HCT116 (cell line): ENCODE measurements at regions not wholly inside any gene's neighbourhood (a gene's known extent, or its start where the extent isn't known, plus 50 kb on each side); places are given as distances from the start of the nearest gene placed in this dataset.

Source experiments
- ATAC-seq: fragments of 200-7000 bp; cut with Tn5 transposase; 2 replicates; pipeline ENCODE4 v1.9.1; 2020; ENCODE audit warnings: mild to moderate bottlenecking, moderate library complexity
- BruUV-seq: library from RNA; stranded (reverse); fragments of 400-500 nt; replicated peaks from 2 replicates; lab custom pipeline; 2021; lab: Mats Ljungman, UMichigan
- CTCF ChIA-PET: fragments of 300-600 bp; sonication (Branson Sonifier 250); formaldehyde crosslinking; loops from one replicate; lab custom pipeline; 2021; ENCODE audit warnings: antibody characterized with exemption; lab: Charles Lee
- POLR2A ChIA-PET: fragments of 300-600, 350-600 bp; sonication (Branson Sonifier 250); formaldehyde crosslinking; loops from one replicate; lab custom pipeline; 2021; ENCODE audit warnings: antibody characterized with exemption; lab: Charles Lee
- RAD21 ChIA-PET, 2 experiments: fragments of 300-600 bp; sonication (Branson Sonifier 250); formaldehyde crosslinking; loops; one replicate each; lab custom pipeline; 2023; ENCODE audit warnings: low total read pairs in 2 of 2; ENCODE audit not compliant: uncharacterized antibody in 2 of 2, unreplicated experiment in 2 of 2, low non-redundant PET in 1 of 2; lab: Charles Lee
- DNase-seq: peaks from one replicate; pipeline ENCODE4 v3.0.0-alpha.2; 2010; ENCODE audit warnings: low read depth, low spot score
- H2AFZ ChIP-seq: fragments of 200-600 bp; shearing (Covaris generic), sonication (generic); 2 replicates; pipeline ENCODE4 v1.6.1; 2017; ENCODE audit warnings: low read depth, mixed run types, mixed read lengths, antibody characterized with exemption, low read length; ENCODE audit not compliant: poor library complexity, severe bottlenecking
- H3K27ac ChIP-seq: 2 replicates; pipeline ENCODE4 v1.5.1; 2012; ENCODE audit warnings: low read depth, low read length
- H3K27me3 ChIP-seq: fragments of 200-600 bp; sonication (generic); 2 replicates; pipeline ENCODE4 v1.6.1; 2016; ENCODE audit warnings: mixed run types, low read length, mixed read lengths; ENCODE audit not compliant: insufficient read depth
- H3K36me3 ChIP-seq, 2 experiments: fragments of 200-500 bp in 1 of 2; fragments of 200-600 bp in 1 of 2; sonication (Bioruptor generic) in 1 of 2; sonication (generic) in 1 of 2; 2 replicates each; pipeline versions ENCODE4 v1.5.1 to v1.6.1; 2014 to 2016; ENCODE audit warnings: low read length in 2 of 2, inconsistent platforms in 1 of 2, mixed read lengths in 1 of 2, mixed run types in 1 of 2; ENCODE audit not compliant: insufficient read depth in 2 of 2, control insufficient read depth in 1 of 2
- H3K4me1 ChIP-seq, 2 experiments: fragments of 200-600 bp in 1 of 2; sonication (generic) in 1 of 2; 2 replicates each; pipeline versions ENCODE4 v1.5.1 to v1.6.1; 2012 to 2017; ENCODE audit warnings: low read length in 2 of 2, inconsistent platforms in 1 of 2, mild to moderate bottlenecking in 1 of 2, mixed read lengths in 1 of 2, mixed run types in 1 of 2, moderate library complexity in 1 of 2; ENCODE audit not compliant: insufficient read depth in 2 of 2, control insufficient read depth in 1 of 2
- H3K4me2 ChIP-seq: fragments of 200-600 bp; sonication (generic); 2 replicates; pipeline ENCODE4 v1.6.1; 2017; ENCODE audit warnings: mixed run types, low read length, mixed read lengths
- H3K4me3 ChIP-seq, 2 experiments: fragments of 200-600 bp in 1 of 2; sonication (generic) in 1 of 2; replicated peaks in 1 of 2; 2 replicates each; pipeline ENCODE4 v1.5.1; 2011 to 2016; ENCODE audit warnings: low read length in 2 of 2, control low read depth in 1 of 2, low read depth in 1 of 2, mild to moderate bottlenecking in 1 of 2, mixed read lengths in 1 of 2, mixed run types in 1 of 2
- H3K79me2 ChIP-seq: fragments of 200-600 bp; sonication (generic); 2 replicates; pipeline ENCODE4 v1.6.1; 2017; ENCODE audit warnings: mild to moderate bottlenecking, mixed run types, low read length, moderate library complexity, mixed read lengths; ENCODE audit not compliant: insufficient read depth
- H3K9ac ChIP-seq: fragments of 200-600 bp; sonication (generic); 2 replicates; pipeline ENCODE4 v1.6.1; 2016; ENCODE audit warnings: low read length, mixed read lengths
- H3K9me2 ChIP-seq: fragments of 200-600 bp; sonication (generic), shearing (Covaris generic); 2 replicates; pipeline ENCODE4 v1.6.1; 2017; ENCODE audit warnings: mixed run types, mild to moderate bottlenecking, moderate library complexity; ENCODE audit not compliant: insufficient read depth
- H3K9me3 ChIP-seq, 2 experiments: fragments of 200-500 bp in 1 of 2; fragments of 200-600 bp in 1 of 2; sonication (Bioruptor generic) in 1 of 2; sonication (generic) in 1 of 2; 2 replicates each; pipeline ENCODE4 v1.6.1; 2014 to 2017; ENCODE audit warnings: low read length in 2 of 2, mixed read lengths in 2 of 2, inconsistent platforms in 1 of 2, low read depth in 1 of 2, mild to moderate bottlenecking in 1 of 2, mixed run types in 1 of 2, moderate library complexity in 1 of 2; ENCODE audit not compliant: control insufficient read depth in 1 of 2, insufficient read depth in 1 of 2
- H4K20me1 ChIP-seq: fragments of 200-600 bp; sonication (generic), shearing (Covaris generic); 2 replicates; pipeline ENCODE4 v1.6.1; 2017; ENCODE audit warnings: mixed run types, mild to moderate bottlenecking, moderate library complexity; ENCODE audit not compliant: insufficient read depth
- ATF3 ChIP-seq: IDR thresholded peaks from 2 replicates; pipeline ENCODE4 v1.6.1; 2012
- CEBPB ChIP-seq: IDR thresholded peaks from 2 replicates; pipeline ENCODE4 v1.6.1; 2012; ENCODE audit warnings: low read depth
- ELF1 ChIP-seq: IDR thresholded peaks from 2 replicates; pipeline ENCODE4 v1.6.1; 2012; ENCODE audit warnings: low read depth, borderline replicate concordance
- EZH2 ChIP-seq: fragments of 200-600 bp; sonication (generic); IDR thresholded peaks from 2 replicates; pipeline ENCODE4 v1.6.1; 2017; ENCODE audit warnings: antibody characterized with exemption, mixed run types
- EZH2phosphoT487 ChIP-seq: fragments of 200-600 bp; IDR thresholded peaks from 2 replicates; pipeline ENCODE4 v1.6.1; 2018; ENCODE audit warnings: antibody characterized with exemption, borderline replicate concordance
- POLR2A ChIP-seq: IDR thresholded peaks from 2 replicates; pipeline ENCODE4 v1.7.0; 2011; ENCODE audit warnings: borderline replicate concordance; ENCODE audit not compliant: insufficient read depth, insufficient read length; ENCODE audit errors: extremely low read depth
- RAD21 ChIP-seq: IDR thresholded peaks from 2 replicates; pipeline ENCODE4 v1.6.1; 2012; ENCODE audit warnings: low read depth, mild to moderate bottlenecking
- SIN3A ChIP-seq: IDR thresholded peaks from 2 replicates; pipeline ENCODE4 v1.6.1; 2012; ENCODE audit warnings: low read depth
- SP1 ChIP-seq: IDR thresholded peaks from 2 replicates; pipeline ENCODE4 v1.6.1; 2012; ENCODE audit warnings: low read depth
- SRF ChIP-seq: IDR thresholded peaks from 2 replicates; pipeline ENCODE4 v1.6.1; 2012; ENCODE audit warnings: low read depth
- TCF7L2 ChIP-seq: IDR thresholded peaks from 2 replicates; pipeline ENCODE4 v1.7.0; 2011; ENCODE audit warnings: borderline replicate concordance, inconsistent platforms; ENCODE audit not compliant: insufficient read depth, insufficient read length; ENCODE audit errors: extremely low read depth
- YY1 ChIP-seq: IDR thresholded peaks from 2 replicates; pipeline ENCODE4 v1.6.1; 2011; ENCODE audit warnings: low read length, low read depth, moderate library complexity, mild to moderate bottlenecking; ENCODE audit not compliant: insufficient replicate concordance; ENCODE audit errors: extremely low read depth
- intact Hi-C: fragments of 100-400 bp; cut with micrococcal nuclease; formaldehyde crosslinking; loops from 2 replicates; pipeline ENCODE4 v1.10.0; 2022

GRCh38 chr2:118345465-118345864 lies 257.2 kb downstream of the INSIG2 start:
- Histone ChIP-seq H3K27me3 (no peaks in the 10 kb centered on the region), H3K36me3 (no peaks in the 10 kb centered on the region), H3K79me2 (no peaks in the 10 kb centered on the region), H3K9me2 (no peaks in the 10 kb centered on the region), H3K4me3 (no peak overlapping the region), H3K4me1 (no peaks in the 10 kb centered on the region), H3K4me2 (no peak overlapping the region), H3K9ac (no peak overlapping the region), H3K27ac (no peak overlapping the region), H4K20me1 (no peaks in the 10 kb centered on the region), H3K9me3 (no peaks in the 10 kb centered on the region), H2AFZ (no peak overlapping the region)
- ChIA-PET CTCF (no interaction called here), POLR2A (no interaction called here), RAD21 (no interaction called here)
- ATAC-seq (no peak), DNase-seq (no peak)
- intact Hi-C loops: no loop called here
- BruUV-seq: no TSS peak
- TF ChIP-seq SRF (no peak), SIN3A (no peak), TCF7L2 (no peak), SP1 (no peak)

GRCh38 chr2:118340103-118340502 lies 251.8 kb downstream of the INSIG2 start:
- H4K20me1 ChIP-seq: no peaks in the 10 kb centered on the region

More at GRCh38 chr2:118340103-118340502, 251.8 kb downstream of the INSIG2 start:
- RAD21 ChIA-PET: no interaction called here
- H3K27ac ChIP-seq: no peak overlapping the region
- TF ChIP-seq YY1 (no peak), ELF1 (no peak), ATF3 (no peak), POLR2A (no peak), CEBPB (no peak), RAD21 (no peak), EZH2 (no peak), EZH2phosphoT487 (no peak)
- TF ChIP-seq, all 23 proteins: peak for 0
- Histone ChIP-seq H3K9ac (no peak overlapping the region), H3K4me3 (no peak overlapping the region), H3K27me3 (no peaks in the 10 kb centered on the region), H2AFZ (no peak overlapping the region), H3K9me3 (no peaks in the 10 kb centered on the region), H3K4me2 (no peak overlapping the region), H3K4me1 (no peaks in the 10 kb centered on the region), H3K36me3 (no peaks in the 10 kb centered on the region), H3K79me2 (no peaks in the 10 kb centered on the region), H3K9me2 (no peaks in the 10 kb centered on the region)
- DNase-seq: no peak
- BruUV-seq: no TSS peak
- no peak for ATAC-seq
- ChIA-PET CTCF (no interaction called here), POLR2A (no interaction called here)
- intact Hi-C loops: no loop called here
